ENCODE measurements at regions not wholly inside any gene's neighbourhood (a gene's known extent, or its start where the extent isn't known, plus 50 kb on each side); places are given as distances from the start of the nearest gene placed in this dataset.

GRCh38 chr9:90029386-90029785 is 424.6 kb downstream of the GADD45G start:
- ChIA-PET POLR2A (no interaction called here), CTCF (no interaction called here)
- TF ChIP-seq EZH2phosphoT487 (IDR thresholded peaks at IDR 0.05; ENCODE audit: borderline replicate concordance, low read depth) (no peak), GATA2 (CRISPR knock-in tag; IDR thresholded peaks at IDR 0.05) (no peak), JUND (IDR thresholded peaks at IDR 0.05) (no peak), RXRA (IDR thresholded peaks at IDR 0.05; ENCODE audit: borderline replicate concordance, low read depth) (no peak), ZBTB33 (IDR thresholded peaks at IDR 0.05; ENCODE audit: borderline replicate concordance, low read depth) (no peak), SMC3 (IDR thresholded peaks at IDR 0.05; ENCODE audit: low read depth, low read length) (no peak), SIN3A (IDR thresholded peaks at IDR 0.05; ENCODE audit: borderline replicate concordance, low read depth, low read length) (no peak), MEF2A (IDR thresholded peaks at IDR 0.05; ENCODE audit: borderline replicate concordance, low read depth) (no peak)
- H3K4me2 ChIP-seq = no peak overlapping the region
- no peaks in the 10 kb centered on the region for H3K27me3 ChIP-seq (ENCODE audit: insufficient read depth)
- DNase-seq = no peak
- no peak overlapping the region for H2AFZ ChIP-seq (ENCODE audit: low read depth)
- H3K9me3 ChIP-seq = no peaks in the 10 kb centered on the region
- no peaks in the 10 kb centered on the region for H4K20me1 ChIP-seq (ENCODE audit: insufficient read depth)
- no peaks in the 10 kb centered on the region for H3K36me3 ChIP-seq (replicated peaks in 1 of 2; ENCODE audit: control insufficient read depth in 1 of 2, insufficient read depth in 2 of 2, low read length in 1 of 2)
- no peak overlapping the region for H3K27ac ChIP-seq (ENCODE audit: low read depth in 2 of 2, low read length in 1 of 2)
- H3K79me2 ChIP-seq (ENCODE audit: insufficient read depth) = no peaks in the 10 kb centered on the region
- no peak overlapping the region for H3K4me3 ChIP-seq (ENCODE audit: low read depth in 2 of 2, low read length in 1 of 2)
- H3K9ac ChIP-seq = no peak overlapping the region
- 20% methylated on average over 1 of the region's 1 CpG for WGBS (ENCODE audit: low lambda C conversion rate)
- peaks cover 0 to 3% of the 10 kb centered on the region in 2 experiments; a peak in 1 of 4 replicates for H3K4me1 ChIP-seq (ENCODE audit: control insufficient read depth in 1 of 2, insufficient read depth in 2 of 2, low read depth in 1 of 2, low read length in 1 of 2)
- H3K9me2 ChIP-seq = no peaks in the 10 kb centered on the region
- no peaks in the 10 kb centered on the region for H3F3A ChIP-seq (replicated peaks; ENCODE audit: insufficient read depth)

- no peaks in the 10 kb centered on the region for H3K9me3 ChIP-seq
- H3K9me2 ChIP-seq = no peaks in the 10 kb centered on the region
- no peaks in the 10 kb centered on the region for H3K27me3 ChIP-seq (ENCODE audit: insufficient read depth)
- CTCF ChIA-PET = no interaction called here
- H3K4me1 ChIP-seq (ENCODE audit: control insufficient read depth in 1 of 2, insufficient read depth in 2 of 2, low read depth in 1 of 2, low read length in 1 of 2) = peaks cover 0 to 3% of the 10 kb centered on the region in 2 experiments; a peak in 1 of 4 replicates
- 30% methylated on average over 5 of the region's 5 CpGs for WGBS (ENCODE audit: low lambda C conversion rate)
- H3K79me2 ChIP-seq (ENCODE audit: insufficient read depth) = no peaks in the 10 kb centered on the region
- no peaks in the 10 kb centered on the region for H3K36me3 ChIP-seq (replicated peaks in 1 of 2; ENCODE audit: control insufficient read depth in 1 of 2, insufficient read depth in 2 of 2, low read length in 1 of 2)
- no peak overlapping the region for H2AFZ ChIP-seq (ENCODE audit: low read depth)
- no peak for TF ChIP-seq EZH2phosphoT487 (IDR thresholded peaks at IDR 0.05; ENCODE audit: borderline replicate concordance, low read depth)
- TF ChIP-seq RXRA (IDR thresholded peaks at IDR 0.05; ENCODE audit: borderline replicate concordance, low read depth) = no peak
- no peak for TF ChIP-seq FOSL2 (IDR thresholded peaks at IDR 0.05; ENCODE audit: borderline replicate concordance, low read depth)
- no peak for TF ChIP-seq FOXM1 (IDR thresholded peaks at IDR 0.05; ENCODE audit: low read depth)
- TF ChIP-seq IRF3 (IDR thresholded peaks at IDR 0.05; ENCODE audit: low read depth, low read length) = no peak
- no peak for TF ChIP-seq SIN3A (IDR thresholded peaks at IDR 0.05; ENCODE audit: borderline replicate concordance, low read depth, low read length)
- no peak for TF ChIP-seq ELF1 (IDR thresholded peaks at IDR 0.05)
- TF ChIP-seq POLR2AphosphoS5 (IDR thresholded peaks at IDR 0.05; ENCODE audit: low read depth, low read length) = no peak
- no peak for TF ChIP-seq TEAD4 (IDR thresholded peaks at IDR 0.05; ENCODE audit: borderline replicate concordance, insufficient read depth)
- H3K4me2 ChIP-seq = no peak overlapping the region
- DNase-seq = no peak
- POLR2A ChIA-PET = no interaction called here
- no peak overlapping the region for H3K4me3 ChIP-seq (ENCODE audit: low read depth in 2 of 2, low read length in 1 of 2)
- no peaks in the 10 kb centered on the region for H4K20me1 ChIP-seq (ENCODE audit: insufficient read depth)
- H3K9ac ChIP-seq = no peak overlapping the region
- H3F3A ChIP-seq (replicated peaks; ENCODE audit: insufficient read depth) = no peaks in the 10 kb centered on the region
- H3K27ac ChIP-seq (ENCODE audit: low read depth in 2 of 2, low read length in 1 of 2) = no peak overlapping the region
These were observed 425.2 kb downstream of the GADD45G start for GRCh38 chr9:90029996-90030395.

All from SK-N-SH (cell line).